Right lobe of liver (tissue), 6 donors: ENCODE measurements at regions not wholly inside any gene's neighbourhood (a gene's known extent, or its start where the extent isn't known, plus 50 kb on each side); places are given as distances from the start of the nearest gene placed in this dataset.

ENCODE experiments used
- ATAC-seq, 4 donors: fragments of 200-7000 bp; cut with Tn5 transposase; one replicate each; pipeline ENCODE4 v1.9.1; 2020; ENCODE audit warnings: mild to moderate bottlenecking in 4 of 4, moderate library complexity in 4 of 4
- DNase-seq, 3 donors: peaks; one replicate each; pipeline ENCODE4 v3.0.0-alpha.2; 2020
- H3K27ac ChIP-seq, 3 donors: fragments of 200-600 bp; one replicate each; pipeline ENCODE4 v1.8.0; 2022
- H3K27me3 ChIP-seq, 2 donors: fragments of 200-600 bp; one replicate each; pipeline ENCODE4 v1.8.0; 2022
- H3K36me3 ChIP-seq, 4 donors: fragments of 200-600 bp; sonication (generic) in 1 of 4; one replicate each; pipeline versions ENCODE4 v1.5.1 to v1.8.0; 2017 to 2022; ENCODE audit warnings: control low read depth in 1 of 4
- H3K4me1 ChIP-seq, 4 donors: fragments of 200-600 bp; sonication (generic) in 1 of 4; one replicate each; pipeline versions ENCODE4 v1.5.1 to v1.8.0; 2017 to 2022; ENCODE audit warnings: control low read depth in 1 of 4
- H3K4me3 ChIP-seq, 3 donors: fragments of 200-600 bp; one replicate each; pipeline ENCODE4 v1.8.0; 2022
- H3K9me3 ChIP-seq, 4 donors: fragments of 200-600 bp; sonication (generic) in 1 of 4; one replicate each; pipeline versions ENCODE4 v1.5.1 to v1.8.0; 2017 to 2022; ENCODE audit warnings: control low read depth in 1 of 4
- CTCF ChIP-seq, 4 donors: fragments of 200-600 bp in 3 of 4; fragments of 450-650 bp in 1 of 4; IDR thresholded peaks; one replicate each; pipeline versions ENCODE4 v1.5.1 to v1.8.0; 2016 to 2022; ENCODE audit warnings: antibody characterized with exemption in 4 of 4, mild to moderate bottlenecking in 2 of 4
- POLR2A ChIP-seq: fragments of 450-650 bp; IDR thresholded peaks from one replicate; pipeline ENCODE4 v1.6.1; 2017; ENCODE audit warnings: antibody characterized with exemption, mild to moderate bottlenecking
- WGBS: methylation state at CpG from one replicate; pipeline ENCODE4 v1.1.6; 2018; ENCODE audit warnings: low coverage, low lambda C conversion rate; ENCODE audit not compliant: insufficient coverage; ENCODE audit errors: missing lambda C conversion rate; 5-methylcytosine and 5-hydroxymethylcytosine counted together
- intact Hi-C, 2 donors: fragments of 100-400 bp; cut with DNase I; formaldehyde crosslinking; loops; one replicate each; pipeline versions ENCODE4 v1.11.2 to v1.14.1; 2022
- donor health status: DM: no; HTN: yes; CAD: no.
- donor health status: DM: no; HTN: no; CAD: no.
- donor health status: DM: no; HTN: no; CAD: no.
- donor health status: DM: no; HTN: yes; CAD: no.
- donor health status: DM: no; HTN: yes; CAD: no.

DNA sequence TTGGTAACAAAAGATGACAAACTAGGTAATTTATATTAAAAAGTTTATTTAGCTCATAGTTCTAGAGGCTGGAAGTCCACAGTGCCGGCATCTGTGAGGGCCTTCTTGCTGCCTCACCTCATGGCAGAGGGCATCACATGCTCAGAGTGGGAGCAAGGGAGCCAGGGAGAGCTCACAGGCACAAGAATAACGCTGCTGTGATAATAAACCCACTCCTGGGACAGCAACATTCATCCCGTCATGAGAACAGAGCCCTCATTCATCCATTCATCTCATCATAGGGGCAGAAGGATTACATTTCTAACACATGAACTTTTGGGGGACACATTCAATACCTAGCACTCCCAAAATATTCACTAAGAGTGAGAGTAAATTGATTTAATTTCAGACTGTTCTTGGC, 170.6 kb upstream of the AKR1E2 start:
- Histone ChIP-seq H3K27ac (no peak overlapping the region), H3K27me3 (no peaks in the 10 kb centered on the region), H3K36me3 (no peaks in the 10 kb centered on the region), H3K9me3 (no peaks in the 10 kb centered on the region), H3K4me1 (peaks cover 0 to 12% (median 3%) of the 10 kb centered on the region in 4 donors), H3K4me3 (no peak overlapping the region)
- no peak for ATAC-seq
- intact Hi-C loops = no loop called here
- WGBS = 90% methylated on average over 2 of the region's 3 CpGs
- TF ChIP-seq CTCF (IDR thresholded peaks at IDR 0.05) = no peak
- TF ChIP-seq POLR2A = no peak
- no peak for DNase-seq

GRCh38 chr10:4654496-4654895, 171.5 kb upstream of the AKR1E2 start:
- Histone ChIP-seq H3K4me3 (no peak overlapping the region), H3K9me3 (no peaks in the 10 kb centered on the region), H3K27ac (no peak overlapping the region), H3K4me1 (peaks cover 0 to 12% (median 3%) of the 10 kb centered on the region in 4 donors), H3K27me3 (no peaks in the 10 kb centered on the region), H3K36me3 (no peaks in the 10 kb centered on the region)
- intact Hi-C loops = no loop called here
- ATAC-seq (no peak), DNase-seq (no peak)
- TF ChIP-seq CTCF (IDR thresholded peaks at IDR 0.05) (no peak), POLR2A (no peak)
- WGBS = 80% methylated on average over 2 of the region's 2 CpGs

- TF ChIP-seq CTCF (IDR thresholded peaks at IDR 0.05) (no peak), POLR2A (no peak)
- intact Hi-C loops = no loop called here
- no peak overlapping the region for H3K4me3 ChIP-seq
- DNase-seq = no peak
- peaks cover 0 to 12% (median under 1%) of the 10 kb centered on the region in 4 donors for H3K4me1 ChIP-seq
- H3K36me3 ChIP-seq = no peaks in the 10 kb centered on the region
- 55% methylated on average over 8 of the region's 8 CpGs for whole genome bisulfite sequencing
- no peaks in the 10 kb centered on the region for H3K27me3 ChIP-seq
- H3K27ac ChIP-seq = peak overlapping the region in 2 of 3 donors; percentile 9 to 65
- peak in 1 of 4 donors; percentile 34 for ATAC-seq
- H3K9me3 ChIP-seq = no peaks in the 10 kb centered on the region
These were observed 172.8 kb upstream of the AKR1E2 start for GRCh38 chr10:4653160-4653559.

DNA sequence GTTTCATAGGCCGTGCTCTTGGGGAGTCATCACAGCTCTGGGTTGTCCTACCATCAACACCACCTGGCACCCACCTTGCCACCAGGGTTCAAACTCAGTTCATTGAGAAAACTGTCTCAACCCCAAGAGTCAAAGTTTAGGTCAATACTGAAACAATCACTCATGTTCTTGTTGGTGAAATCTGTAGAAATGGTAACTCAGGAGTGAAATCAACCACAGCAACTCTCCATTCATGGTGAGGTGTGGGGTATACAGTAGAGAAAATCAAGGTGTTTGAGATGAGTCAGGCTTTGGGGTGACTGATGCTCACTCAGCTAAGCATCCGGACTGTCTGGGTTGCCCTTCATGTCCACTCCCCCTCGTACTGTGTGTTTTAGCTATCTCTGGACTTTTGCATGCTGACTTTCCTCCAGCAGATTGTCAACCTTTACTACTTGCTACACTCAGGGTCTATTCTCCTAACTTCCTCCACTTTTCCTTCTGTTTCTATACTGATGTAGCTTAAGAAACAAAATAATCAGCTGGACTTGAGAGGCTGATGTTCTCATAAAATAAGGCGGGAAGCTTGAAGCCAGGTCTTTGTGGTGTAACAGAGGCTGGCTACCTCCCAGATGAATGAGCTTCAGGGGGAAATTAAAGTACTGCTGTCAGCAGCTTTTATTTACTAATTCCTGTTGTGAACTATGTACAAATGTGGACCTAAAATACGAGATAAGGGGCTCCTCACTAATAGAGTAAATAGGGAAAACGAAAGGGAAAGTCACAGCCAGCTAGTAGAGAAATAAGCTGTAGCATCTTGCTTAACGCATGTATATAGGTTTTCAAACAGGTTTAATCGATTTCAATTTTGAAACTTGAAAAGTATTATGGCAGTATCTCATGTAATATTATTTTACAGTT, 173.6 kb upstream of the AKR1E2 start:
- DNase-seq = no peak

More for the DNA sequence above, 173.6 kb upstream of the AKR1E2 start:
- H3K4me3 ChIP-seq = peak overlapping the region in 1 of 3 donors; percentile 2
- 34% methylated on average over 8 of the region's 8 CpGs for WGBS
- peak; percentile 81 to 92 (median 88) for ATAC-seq
- intact Hi-C loops = no loop called here
- H3K27ac ChIP-seq = peak overlapping the region in 2 of 3 donors; percentile 9 to 65
- peaks cover 0 to 12% (median 0%) of the 10 kb centered on the region in 4 donors for H3K4me1 ChIP-seq
- no peaks in the 10 kb centered on the region for H3K9me3 ChIP-seq
- no peaks in the 10 kb centered on the region for H3K36me3 ChIP-seq
- H3K27me3 ChIP-seq = no peaks in the 10 kb centered on the region
- TF ChIP-seq CTCF (IDR thresholded peaks at IDR 0.05) = no peak
- no peak for TF ChIP-seq POLR2A
